Upper lobe of right lung (tissue), 1 donor: ENCODE measurements at regions not wholly inside any gene's neighbourhood (a gene's known extent, or its start where the extent isn't known, plus 50 kb on each side); places are given as distances from the start of the nearest gene placed in this dataset.

Experiments used
- ATAC-seq: fragments of 200-7000 bp; cut with Tn5 transposase; one replicate; pipeline ENCODE4 v1.9.1; 2020; ENCODE audit warnings: mild to moderate bottlenecking, moderate library complexity
- DNase-seq: peaks from one replicate; pipeline ENCODE4 v3.0.0-alpha.2; 2020
- H3K27ac ChIP-seq: fragments of 200-600 bp; one replicate; pipeline ENCODE4 v1.8.0; 2022
- H3K27me3 ChIP-seq: fragments of 200-600 bp; one replicate; pipeline ENCODE4 v1.8.0; 2022; ENCODE audit warnings: mild to moderate bottlenecking
- H3K36me3 ChIP-seq: fragments of 200-600 bp; one replicate; pipeline ENCODE4 v1.8.0; 2022
- H3K4me1 ChIP-seq: fragments of 200-600 bp; one replicate; pipeline ENCODE4 v1.8.0; 2022
- H3K4me3 ChIP-seq: fragments of 200-600 bp; one replicate; pipeline ENCODE4 v1.8.0; 2022; ENCODE audit warnings: mild to moderate bottlenecking
- H3K9me3 ChIP-seq: fragments of 200-600 bp; one replicate; pipeline ENCODE4 v1.8.0; 2022
- CTCF ChIP-seq: fragments of 200-600 bp; IDR thresholded peaks from one replicate; pipeline ENCODE4 v1.8.0; 2022; ENCODE audit warnings: antibody characterized with exemption
- intact Hi-C: fragments of 100-400 bp; cut with DNase I; formaldehyde crosslinking; loops from one replicate; pipeline ENCODE4 v1.11.0; 2022
- donor health status: DM: no; HTN: yes; CAD: no; lungs with severe emphysema.

- Histone ChIP-seq H3K27me3 (no peaks in the 10 kb centered on the region), H3K4me3 (no peak overlapping the region), H3K27ac (no peak overlapping the region), H3K9me3 (no peaks in the 10 kb centered on the region), H3K36me3 (no peaks in the 10 kb centered on the region), H3K4me1 (no peaks in the 10 kb centered on the region)
- intact Hi-C loops, result no loop called here
- DNase-seq (no peak), ATAC-seq (no peak)
- no peak for TF ChIP-seq CTCF
Observed at GRCh38 chr14:55867719-55868118, 250.5 kb upstream of the PELI2 start.

GRCh38 chr14:55869397-55870049, 248.7 kb upstream of the PELI2 start:
- Histone ChIP-seq H3K27ac (no peak overlapping the region), H3K27me3 (no peaks in the 10 kb centered on the region), H3K4me3 (no peak overlapping the region), H3K4me1 (no peaks in the 10 kb centered on the region), H3K9me3 (no peaks in the 10 kb centered on the region), H3K36me3 (no peaks in the 10 kb centered on the region)
- TF ChIP-seq CTCF, result no peak
- DNase-seq (no peak), ATAC-seq (no peak)
- intact Hi-C loops, result no loop called here

- no peaks in the 10 kb centered on the region for H3K27me3 ChIP-seq
- no peak for TF ChIP-seq CTCF
- no peaks in the 10 kb centered on the region for H3K9me3 ChIP-seq
- DNase-seq (no peak), ATAC-seq (no peak)
- no peak overlapping the region for H3K4me3 ChIP-seq
- H3K4me1 ChIP-seq, result no peaks in the 10 kb centered on the region
- no peaks in the 10 kb centered on the region for H3K36me3 ChIP-seq
- no peak overlapping the region for H3K27ac ChIP-seq
- intact Hi-C loops, result no loop called here
Observed at GRCh38 chr14:55873169-55873568, 245.0 kb upstream of the PELI2 start.

- intact Hi-C loops, result no loop called here
- ATAC-seq, result no peak
- Histone ChIP-seq H3K36me3 (no peaks in the 10 kb centered on the region), H3K27ac (no peak overlapping the region), H3K9me3 (no peaks in the 10 kb centered on the region), H3K4me1 (no peaks in the 10 kb centered on the region), H3K27me3 (no peaks in the 10 kb centered on the region), H3K4me3 (no peak overlapping the region)
- no peak for DNase-seq
- TF ChIP-seq CTCF, result no peak
Observed at GRCh38 chr14:55874785-55875184, 243.4 kb upstream of the PELI2 start.

GRCh38 chr14:55877942-55878341, 240.3 kb upstream of the PELI2 start:
- H3K36me3 ChIP-seq, result no peaks in the 10 kb centered on the region
- no peak for TF ChIP-seq CTCF
- DNase-seq (no peak), ATAC-seq (no peak)
- H3K4me1 ChIP-seq, result no peaks in the 10 kb centered on the region
- H3K27me3 ChIP-seq, result no peaks in the 10 kb centered on the region
- intact Hi-C loops, result no loop called here
- no peak overlapping the region for H3K27ac ChIP-seq
- H3K4me3 ChIP-seq, result no peak overlapping the region
- H3K9me3 ChIP-seq, result no peaks in the 10 kb centered on the region
